ENCODE measurements at regions not wholly inside any gene's neighbourhood (a gene's known extent, or its start where the extent isn't known, plus 50 kb on each side); places are given as distances from the start of the nearest gene placed in this dataset.
"Not testable (repeated sequence)": the region's sequence is repeated elsewhere in the genome, so short reads cannot be mapped to it uniquely, and the experiment has no call there.

DNA sequence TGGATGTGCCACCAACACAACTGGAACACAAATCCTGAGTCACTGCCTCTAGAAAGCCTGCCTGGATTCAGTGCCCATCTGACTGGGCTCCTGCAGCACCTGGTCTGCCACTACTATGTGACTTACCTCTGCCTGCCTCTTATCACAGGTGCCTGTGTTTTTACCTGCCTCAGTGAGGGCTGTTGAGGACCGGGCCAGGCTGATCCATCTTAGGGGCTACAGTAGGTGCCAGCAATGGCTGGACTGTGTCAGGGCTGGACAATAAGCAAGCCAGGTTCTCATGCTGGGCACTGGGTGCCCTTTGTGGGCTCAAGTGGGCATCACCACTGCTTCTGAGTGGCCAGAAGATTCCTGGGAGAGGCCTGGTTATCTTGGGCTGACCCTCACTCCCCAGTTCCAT lies 948.6 kb upstream of the TPTE start:
- not testable (repeated sequence) for H3K9me3 Mint-ChIP-seq, H3K27ac Mint-ChIP-seq, H3K27me3 Mint-ChIP-seq, H3K4me3 Mint-ChIP-seq, H3K36me3 Mint-ChIP-seq, H3K4me1 Mint-ChIP-seq

DNA sequence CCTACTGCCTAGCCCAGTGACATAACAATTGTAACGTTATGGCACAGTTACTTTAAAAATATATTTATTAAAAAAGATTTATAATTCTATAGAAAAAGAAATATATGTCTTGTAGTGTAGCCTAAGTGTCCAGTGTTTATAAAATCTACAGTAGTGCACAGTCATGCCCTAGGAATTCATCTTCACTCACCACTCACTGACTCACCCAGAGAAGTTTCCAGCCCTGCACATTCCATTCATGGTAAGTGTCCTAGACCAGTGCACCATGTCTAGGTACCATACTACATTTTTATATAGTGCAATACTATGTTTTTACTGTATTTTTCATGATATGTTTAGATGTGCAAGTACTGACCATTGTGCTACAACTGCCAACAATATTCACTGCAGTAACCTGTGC lies 947.9 kb upstream of the TPTE start:
- not testable (repeated sequence) for H3K36me3 Mint-ChIP-seq, H3K9me3 Mint-ChIP-seq, H3K27ac Mint-ChIP-seq, H3K27me3 Mint-ChIP-seq, H3K4me1 Mint-ChIP-seq, H3K4me3 Mint-ChIP-seq

DNA sequence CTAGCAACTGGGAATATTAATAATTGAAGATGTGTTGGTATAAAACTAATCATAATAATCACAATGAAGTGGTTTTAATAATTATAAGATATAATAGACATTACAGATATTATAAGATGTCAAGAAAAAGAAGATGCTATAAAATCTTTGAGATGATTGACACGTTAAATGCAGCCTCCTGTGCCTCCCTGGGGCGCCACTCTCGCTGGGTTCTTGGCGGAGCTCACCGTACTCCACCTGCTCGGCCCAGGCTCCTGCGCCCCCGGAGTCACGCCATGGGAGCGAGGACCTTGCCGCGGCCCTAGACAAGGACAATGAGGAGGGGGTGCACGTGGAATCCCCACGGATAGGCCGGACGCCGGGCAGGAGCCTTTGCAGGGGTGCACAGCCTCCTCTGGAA lies 942.1 kb upstream of the TPTE start:
- H3K4me1 Mint-ChIP-seq, H3K9me3 Mint-ChIP-seq, H3K27ac Mint-ChIP-seq, H3K27me3 Mint-ChIP-seq, H3K36me3 Mint-ChIP-seq, H3K4me3 Mint-ChIP-seq: not testable (repeated sequence)

DNA sequence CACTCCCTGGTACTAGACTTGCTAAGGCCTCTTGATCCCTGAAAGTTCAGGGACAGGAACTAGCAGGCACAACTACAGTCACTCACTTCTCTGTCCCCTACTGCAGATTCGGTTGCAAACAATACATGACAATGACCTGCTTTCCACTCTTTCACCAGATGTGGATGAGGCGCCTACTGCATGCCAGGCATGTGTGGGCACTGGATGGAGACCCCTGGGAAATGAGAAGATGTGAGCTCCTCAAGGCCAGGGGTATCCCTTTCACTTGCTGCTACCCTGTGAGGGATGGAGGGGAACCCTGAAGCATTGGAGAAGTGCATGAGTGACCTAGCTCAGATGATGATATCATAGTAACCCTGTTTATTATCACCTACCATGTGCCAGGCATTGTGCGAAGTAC lies 933.4 kb upstream of the TPTE start:
- not testable (repeated sequence) for H3K36me3 Mint-ChIP-seq, H3K4me3 Mint-ChIP-seq, H3K27ac Mint-ChIP-seq, H3K9me3 Mint-ChIP-seq, H3K4me1 Mint-ChIP-seq, H3K27me3 Mint-ChIP-seq

DNA sequence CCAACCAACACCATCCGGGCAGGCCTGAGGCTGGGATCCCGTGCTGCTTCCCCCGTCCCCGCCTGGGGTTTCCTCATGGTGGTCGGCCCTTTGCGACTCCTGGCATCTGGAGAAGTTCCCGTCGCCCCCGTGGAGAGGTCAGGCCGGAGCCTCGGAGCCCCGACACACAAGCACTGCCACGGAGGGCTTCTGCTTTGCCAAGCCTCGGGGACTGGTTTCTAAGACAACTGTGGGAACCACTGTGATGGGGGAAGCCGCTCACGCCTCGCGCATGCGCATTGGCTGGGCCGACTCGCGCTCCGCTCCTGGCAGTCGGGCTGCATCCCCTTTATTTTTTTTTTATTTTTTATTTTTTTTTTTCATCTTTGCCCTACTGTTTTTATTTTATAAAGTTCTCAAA lies 928.8 kb upstream of the TPTE start:
- H3K36me3 Mint-ChIP-seq, H3K9me3 Mint-ChIP-seq, H3K27me3 Mint-ChIP-seq, H3K4me1 Mint-ChIP-seq, H3K4me3 Mint-ChIP-seq, H3K27ac Mint-ChIP-seq: not testable (repeated sequence)

DNA sequence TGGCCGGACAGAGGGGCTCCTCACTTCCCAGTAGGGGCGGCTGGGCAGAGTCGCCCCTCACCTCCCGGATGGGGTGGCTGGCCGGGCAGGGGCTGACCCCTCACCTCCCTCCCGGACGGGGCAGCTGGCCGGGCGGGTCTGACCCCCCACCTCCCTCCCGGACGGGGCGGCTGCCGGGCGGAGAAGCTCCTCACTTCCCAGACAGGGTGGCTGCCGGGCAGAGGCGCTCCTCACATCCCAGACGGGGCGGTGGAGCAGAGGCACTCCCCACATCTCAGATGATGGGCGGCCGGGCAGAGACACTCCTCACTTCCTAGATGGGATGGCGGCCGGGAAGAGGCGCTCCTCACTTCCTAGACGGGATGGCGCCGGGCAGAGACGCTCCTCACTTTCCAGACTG lies 927.7 kb upstream of the TPTE start:
- H3K4me3 Mint-ChIP-seq, H3K9me3 Mint-ChIP-seq, H3K27me3 Mint-ChIP-seq, H3K27ac Mint-ChIP-seq, H3K4me1 Mint-ChIP-seq, H3K36me3 Mint-ChIP-seq: not testable (repeated sequence)

DNA sequence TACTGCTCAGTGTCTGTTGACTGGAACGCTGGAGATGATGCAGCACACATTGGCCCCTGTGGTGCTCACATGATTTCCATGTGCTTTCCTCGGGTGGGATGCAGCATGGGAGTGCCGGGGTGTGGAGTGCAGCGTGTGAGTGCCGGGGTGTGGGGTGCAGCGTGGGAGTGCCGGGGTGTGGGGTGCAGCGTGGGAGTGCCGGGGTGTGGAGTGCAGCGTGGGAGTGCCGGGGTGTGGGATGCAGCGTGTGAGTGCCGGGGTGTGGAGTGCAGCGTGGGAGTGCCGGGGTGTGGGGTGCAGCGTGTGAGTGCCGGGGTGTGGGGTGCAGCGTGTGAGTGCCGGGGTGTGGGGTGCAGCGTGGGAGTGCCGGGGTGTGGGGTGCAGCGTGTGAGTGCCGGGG lies 907.4 kb upstream of the TPTE start:
- not testable (repeated sequence) for H3K4me1 Mint-ChIP-seq, H3K9me3 Mint-ChIP-seq, H3K27ac Mint-ChIP-seq, H3K36me3 Mint-ChIP-seq, H3K4me3 Mint-ChIP-seq, H3K27me3 Mint-ChIP-seq

DNA sequence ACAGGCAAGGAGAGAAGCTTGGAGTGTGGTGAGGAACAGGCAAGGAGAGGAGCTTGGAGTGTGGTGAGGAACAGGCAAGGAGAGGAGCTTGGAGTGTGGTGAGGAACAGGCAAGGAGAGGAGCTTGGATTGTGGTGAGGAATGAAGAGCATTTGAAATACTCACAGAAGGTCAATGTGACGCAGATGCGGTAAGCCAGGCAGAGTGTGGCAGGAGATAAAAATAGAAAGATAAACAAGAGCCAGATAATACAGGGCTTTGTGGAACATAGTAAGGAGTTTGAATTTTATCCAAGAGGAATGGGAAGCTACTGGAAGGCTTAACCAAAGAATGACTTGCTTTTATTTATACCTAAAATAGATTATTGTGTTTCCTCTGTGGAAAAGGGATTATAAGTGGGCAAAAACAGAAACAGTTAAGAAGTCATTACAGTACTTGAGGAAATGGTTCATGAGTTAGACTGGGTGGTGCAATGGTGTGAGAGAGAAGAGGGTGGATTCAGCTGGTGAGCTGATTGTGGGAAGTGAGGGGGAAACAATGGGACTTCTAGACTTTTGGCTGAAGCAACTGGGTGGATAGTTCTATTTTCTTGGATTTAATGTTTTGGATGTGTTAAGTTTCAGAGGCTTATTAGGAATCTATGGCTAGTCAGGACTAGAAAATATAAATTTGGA lies 900.1 kb upstream of the TPTE start:
- not testable (repeated sequence) for H3K9me3 Mint-ChIP-seq, H3K36me3 Mint-ChIP-seq, H3K4me1 Mint-ChIP-seq, H3K4me3 Mint-ChIP-seq, H3K27me3 Mint-ChIP-seq, H3K27ac Mint-ChIP-seq

DNA sequence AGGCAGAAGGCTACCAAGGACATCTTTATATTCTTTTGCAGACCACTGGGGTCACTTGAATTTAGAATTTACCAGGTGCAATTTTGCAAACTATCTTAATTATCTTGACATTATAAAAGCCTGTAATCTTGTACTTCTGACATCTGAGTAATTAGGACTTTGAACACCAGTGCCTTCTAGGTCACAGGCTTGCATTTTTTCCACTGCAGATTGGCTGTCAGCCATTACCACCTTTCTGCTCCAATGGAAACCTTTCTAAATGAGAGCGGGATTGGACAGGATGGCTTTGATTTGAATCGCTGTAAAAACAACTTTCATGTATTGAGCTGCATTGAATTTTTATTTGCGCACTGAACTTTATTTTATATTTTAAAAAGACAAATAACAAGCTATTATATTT lies 893.3 kb upstream of the TPTE start:
- H3K27ac Mint-ChIP-seq, H3K4me3 Mint-ChIP-seq, H3K9me3 Mint-ChIP-seq, H3K36me3 Mint-ChIP-seq, H3K4me1 Mint-ChIP-seq, H3K27me3 Mint-ChIP-seq: not testable (repeated sequence)

DNA sequence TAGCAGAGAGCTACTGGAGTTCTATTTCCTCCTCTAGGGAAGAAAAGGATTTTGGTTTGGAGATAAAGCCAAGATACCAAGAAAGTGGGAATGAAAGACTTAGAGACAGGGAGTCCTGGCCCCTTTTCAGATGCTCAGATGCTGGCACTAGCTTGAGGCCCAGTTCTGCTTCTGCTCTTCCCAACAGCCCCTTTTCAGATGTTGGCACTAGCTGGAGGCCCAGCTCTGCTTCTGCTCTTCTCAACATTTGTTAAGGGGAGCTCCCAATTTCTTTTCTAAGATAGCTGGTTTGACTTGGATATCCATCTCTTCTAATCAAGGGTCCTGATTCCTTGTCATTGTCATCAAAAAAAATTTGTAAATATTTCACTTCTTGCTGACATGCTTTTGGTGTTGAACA lies 874.0 kb upstream of the TPTE start:
- not testable (repeated sequence) for H3K36me3 Mint-ChIP-seq, H3K27ac Mint-ChIP-seq, H3K4me3 Mint-ChIP-seq, H3K27me3 Mint-ChIP-seq, H3K4me1 Mint-ChIP-seq
- H3K9me3 Mint-ChIP-seq = peaks cover 2 to 15% (median 2%) of the 10 kb centered on the region in 3 donors

DNA sequence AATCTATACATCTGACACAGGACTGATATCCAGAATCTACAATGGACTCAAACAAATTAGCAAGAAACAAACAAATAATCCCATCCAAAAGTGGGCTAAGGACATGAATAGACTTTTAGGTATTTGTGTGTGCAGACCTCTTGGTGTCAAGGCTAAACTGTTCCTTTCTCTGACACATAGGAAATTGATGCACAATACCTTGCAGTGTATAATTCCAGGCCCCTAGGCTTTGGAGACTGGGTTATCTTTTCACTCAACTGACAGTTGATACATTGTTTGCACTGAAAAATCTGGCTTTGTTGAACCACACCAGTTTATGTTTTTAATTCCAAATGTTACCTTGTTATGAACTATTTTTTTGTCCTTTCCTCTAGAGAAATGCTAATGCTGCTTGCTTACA lies 873.1 kb upstream of the TPTE start:
- H3K9me3 Mint-ChIP-seq = peaks cover 2 to 15% (median 2%) of the 10 kb centered on the region in 3 donors
- not testable (repeated sequence) for H3K27ac Mint-ChIP-seq, H3K36me3 Mint-ChIP-seq, H3K4me3 Mint-ChIP-seq, H3K27me3 Mint-ChIP-seq, H3K4me1 Mint-ChIP-seq

DNA sequence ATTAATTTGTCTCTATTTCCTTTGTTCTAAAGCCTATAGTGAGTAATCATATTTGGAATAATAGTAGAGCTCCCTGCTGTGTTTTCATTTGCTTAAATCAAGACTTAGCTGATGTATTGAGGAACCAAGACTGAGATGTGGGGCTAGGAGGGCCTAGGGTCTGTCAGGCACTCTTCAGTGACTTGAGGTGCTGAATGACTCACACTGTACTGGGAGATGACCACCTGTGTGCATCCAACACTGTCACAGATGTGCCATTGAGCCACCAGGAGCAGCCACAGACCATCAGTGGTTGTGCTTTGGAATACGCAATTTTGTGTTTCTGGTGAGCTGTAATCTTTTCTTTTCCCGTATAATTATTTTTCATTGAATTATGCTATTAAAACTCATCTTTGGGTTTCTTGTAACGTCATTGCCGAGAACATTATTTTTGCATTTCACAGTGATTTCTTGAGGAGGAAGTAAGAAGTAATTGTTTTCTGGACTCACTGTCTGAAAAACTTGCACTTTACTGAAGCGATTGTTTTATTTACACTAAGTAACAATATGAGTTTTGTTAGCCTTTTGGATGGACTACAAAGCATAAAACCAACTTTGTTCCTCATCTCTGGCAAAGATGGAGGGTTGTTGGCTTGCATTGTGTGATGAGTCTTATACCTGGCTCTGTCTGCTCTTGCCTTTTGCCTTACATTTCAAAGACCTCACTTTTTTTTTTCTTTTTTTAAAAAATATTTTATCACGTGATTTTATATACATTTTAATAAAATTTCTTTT lies 872.2 kb upstream of the TPTE start:
- H3K27me3 Mint-ChIP-seq, H3K36me3 Mint-ChIP-seq, H3K4me1 Mint-ChIP-seq, H3K27ac Mint-ChIP-seq, H3K4me3 Mint-ChIP-seq: not testable (repeated sequence)
- H3K9me3 Mint-ChIP-seq = peaks cover 2 to 15% (median 2%) of the 10 kb centered on the region in 3 donors

DNA sequence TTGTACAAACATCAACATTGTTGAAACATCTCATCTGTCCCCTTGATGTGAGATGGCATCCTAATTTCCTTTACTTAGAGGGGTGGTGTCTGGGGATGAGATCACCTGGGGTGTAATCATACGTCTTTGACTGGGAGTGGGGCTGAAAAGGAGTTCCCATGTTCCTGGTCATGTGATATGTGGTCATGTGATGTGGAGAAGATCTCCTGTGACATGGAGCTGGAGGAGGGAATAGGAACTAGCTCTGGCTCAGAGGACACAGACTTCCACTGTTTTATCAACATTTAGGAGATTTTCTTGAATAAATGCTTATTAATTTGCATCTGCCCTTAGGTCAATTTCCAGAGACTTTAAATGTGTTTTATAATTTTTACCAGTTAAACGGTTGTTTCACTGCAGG lies 868.6 kb upstream of the TPTE start:
- not testable (repeated sequence) for H3K27ac Mint-ChIP-seq, H3K27me3 Mint-ChIP-seq, H3K4me3 Mint-ChIP-seq, H3K36me3 Mint-ChIP-seq, H3K4me1 Mint-ChIP-seq
- H3K9me3 Mint-ChIP-seq = peaks cover 1 to 17% (median 6%) of the 10 kb centered on the region in 3 donors

DNA sequence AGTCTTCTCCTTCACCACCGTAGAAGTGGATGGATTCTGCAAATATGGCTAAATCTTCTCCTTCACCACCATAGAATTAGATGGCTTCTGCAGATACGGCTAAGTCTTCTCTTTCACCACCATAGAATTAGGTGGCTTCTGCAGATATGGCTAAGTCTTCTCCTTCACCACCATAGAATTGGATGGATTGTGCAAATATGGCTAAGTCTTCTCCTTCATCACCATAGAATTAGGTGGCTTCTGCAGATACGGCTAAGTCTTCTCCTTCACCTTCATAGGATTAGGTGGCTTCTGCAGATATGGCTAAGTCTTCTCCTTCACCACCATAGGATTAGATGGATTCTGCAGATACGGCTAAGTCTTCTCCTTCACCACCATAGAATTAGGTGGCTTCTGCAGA lies 866.2 kb upstream of the TPTE start:
- H3K9me3 Mint-ChIP-seq = peaks cover 1 to 13% (median 5%) of the 10 kb centered on the region in 3 donors
- not testable (repeated sequence) for H3K4me1 Mint-ChIP-seq, H3K4me3 Mint-ChIP-seq, H3K27me3 Mint-ChIP-seq, H3K27ac Mint-ChIP-seq, H3K36me3 Mint-ChIP-seq

DNA sequence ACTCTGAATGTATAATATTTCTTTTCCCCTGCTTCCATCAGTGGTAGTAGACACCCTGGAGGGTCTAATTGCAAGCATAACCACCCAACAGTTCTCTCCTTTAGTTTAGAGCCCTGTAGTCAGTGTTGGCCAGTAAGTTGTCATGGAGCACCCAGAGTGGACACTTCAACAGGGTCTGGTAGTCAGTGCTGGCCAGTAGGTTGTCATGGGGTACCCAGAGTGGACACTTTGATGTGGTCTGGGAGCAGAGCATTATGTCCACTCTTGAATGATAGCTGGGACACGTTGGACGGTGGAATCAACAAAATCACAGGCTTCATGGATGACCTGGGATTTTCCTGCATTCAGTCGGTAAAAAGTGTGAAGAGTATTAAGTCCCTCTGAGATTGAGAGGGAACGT lies 864.9 kb upstream of the TPTE start:
- not testable (repeated sequence) for H3K4me3 Mint-ChIP-seq, H3K27me3 Mint-ChIP-seq, H3K4me1 Mint-ChIP-seq, H3K36me3 Mint-ChIP-seq, H3K27ac Mint-ChIP-seq
- peaks cover 1 to 11% (median 5%) of the 10 kb centered on the region in 3 donors for H3K9me3 Mint-ChIP-seq

DNA sequence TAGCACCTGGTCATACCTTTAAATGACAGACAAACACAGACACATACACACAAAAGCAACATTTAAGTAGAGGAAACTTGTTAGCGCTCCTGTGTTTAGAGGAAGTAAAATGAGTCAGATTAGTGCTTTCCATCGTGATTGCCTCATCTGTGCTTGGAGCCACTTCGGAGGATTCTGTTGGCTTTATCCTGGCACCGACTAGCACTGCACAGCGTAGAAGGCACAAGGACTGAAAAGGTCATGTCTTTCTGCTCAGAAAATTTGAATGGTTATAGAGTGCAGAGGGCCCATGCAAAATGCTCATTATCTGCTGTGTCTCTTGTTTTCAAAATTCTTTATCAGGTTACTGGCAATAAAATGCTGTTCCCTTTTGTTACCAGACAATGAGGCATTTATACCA lies 863.6 kb upstream of the TPTE start:
- H3K4me1 Mint-ChIP-seq, H3K27ac Mint-ChIP-seq, H3K27me3 Mint-ChIP-seq, H3K4me3 Mint-ChIP-seq, H3K36me3 Mint-ChIP-seq: not testable (repeated sequence)
- peaks cover 1 to 11% (median 5%) of the 10 kb centered on the region in 3 donors for H3K9me3 Mint-ChIP-seq

DNA sequence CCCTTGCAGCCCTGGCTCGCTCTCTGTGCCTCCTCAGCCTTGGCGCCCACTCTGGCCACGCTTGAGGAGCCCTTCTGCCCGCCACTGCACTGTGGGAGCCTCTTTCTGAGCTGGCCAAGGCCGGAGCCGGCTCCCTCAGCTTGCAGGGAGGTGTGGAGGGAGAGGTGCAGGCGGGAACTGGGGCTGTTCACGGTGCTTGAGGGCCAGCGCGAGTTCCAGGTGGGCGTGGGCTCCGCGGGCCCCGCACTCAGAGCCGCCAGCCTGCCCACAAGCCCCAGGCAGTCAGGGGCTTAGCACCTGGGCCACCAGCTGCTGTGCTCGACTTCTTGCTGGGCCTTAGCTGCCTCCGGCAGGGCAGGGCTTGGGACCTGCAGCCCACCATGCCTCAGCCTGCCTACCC lies 861.5 kb upstream of the TPTE start:
- H3K9me3 Mint-ChIP-seq = peaks cover 1 to 11% (median 5%) of the 10 kb centered on the region in 3 donors
- not testable (repeated sequence) for H3K27me3 Mint-ChIP-seq, H3K4me3 Mint-ChIP-seq, H3K4me1 Mint-ChIP-seq, H3K36me3 Mint-ChIP-seq, H3K27ac Mint-ChIP-seq

Measured in IgD-negative memory B cell (primary cell).